ENCODE measurements at regions not wholly inside any gene's neighbourhood (a gene's known extent, or its start where the extent isn't known, plus 50 kb on each side); places are given as distances from the start of the nearest gene placed in this dataset.

GRCh38 chr5:98690002-98690401, 83.5 kb upstream of the RGMB start:
- H3K79me2 ChIP-seq (ENCODE audit: insufficient read depth), result no peaks in the 10 kb centered on the region
- DNase-seq, result no peak
- no peaks in the 10 kb centered on the region for H4K20me1 ChIP-seq (ENCODE audit: insufficient read depth)
- in situ Hi-C loops (cut with MboI), result no loop called here
- no peaks in the 10 kb centered on the region for H3K9me2 ChIP-seq (ENCODE audit: insufficient read depth)
- no peak overlapping the region for H3K4me2 ChIP-seq (ENCODE audit: unreplicated experiment)
- no peak overlapping the region for H2AFZ ChIP-seq
- TF ChIP-seq EZH2phosphoT487 (IDR thresholded peaks at IDR 0.05; ENCODE audit: insufficient read depth, low read depth) (no peak), EZH2 (IDR thresholded peaks at IDR 0.05; ENCODE audit: insufficient read depth, poor library complexity, severe bottlenecking) (no peak)
- H3K27me3 ChIP-seq (replicated peaks; ENCODE audit: insufficient read depth), result no peaks in the 10 kb centered on the region
- no peaks in the 10 kb centered on the region for H3K4me1 ChIP-seq (ENCODE audit: insufficient read depth)
- H3K9me3 ChIP-seq (ENCODE audit: low read depth), result no peaks in the 10 kb centered on the region
- H3K27ac ChIP-seq, result no peak overlapping the region
- no peaks in the 10 kb centered on the region for H3F3A ChIP-seq (ENCODE audit: insufficient read depth)
- H3K4me3 ChIP-seq, result no peak overlapping the region
- no peak overlapping the region for H3K9ac ChIP-seq
- no peaks in the 10 kb centered on the region for H3K36me3 ChIP-seq (ENCODE audit: low read depth)

GRCh38 chr5:98694902-98695301, 78.6 kb upstream of the RGMB start:
- no peak overlapping the region for H3K27ac ChIP-seq
- in situ Hi-C loops (cut with MboI), result no loop called here
- no peak overlapping the region for H3K9ac ChIP-seq
- no peaks in the 10 kb centered on the region for H3K4me1 ChIP-seq (ENCODE audit: insufficient read depth)
- H3F3A ChIP-seq (ENCODE audit: insufficient read depth), result no peaks in the 10 kb centered on the region
- 79 to 82% methylated on average over 1 of the region's 1 CpG for WGBS, 2 experiments (ENCODE audit: low coverage in 1 of 2, low lambda C conversion rate in 2 of 2, missing lambda C conversion rate in 2 of 2)
- H3K9me3 ChIP-seq (ENCODE audit: low read depth), result no peaks in the 10 kb centered on the region
- no peaks in the 10 kb centered on the region for H3K79me2 ChIP-seq (ENCODE audit: insufficient read depth)
- no peak overlapping the region for H3K4me3 ChIP-seq
- DNase-seq, result no peak
- no peak overlapping the region for H3K4me2 ChIP-seq (ENCODE audit: unreplicated experiment)
- H3K9me2 ChIP-seq (ENCODE audit: insufficient read depth), result no peaks in the 10 kb centered on the region
- H2AFZ ChIP-seq, result no peak overlapping the region
- no peaks in the 10 kb centered on the region for H3K36me3 ChIP-seq (ENCODE audit: low read depth)
- no peaks in the 10 kb centered on the region for H3K27me3 ChIP-seq (replicated peaks; ENCODE audit: insufficient read depth)
- TF ChIP-seq EZH2phosphoT487 (IDR thresholded peaks at IDR 0.05; ENCODE audit: insufficient read depth, low read depth), result no peak
- TF ChIP-seq EZH2 (IDR thresholded peaks at IDR 0.05; ENCODE audit: insufficient read depth, poor library complexity, severe bottlenecking), result no peak
- no peaks in the 10 kb centered on the region for H4K20me1 ChIP-seq (ENCODE audit: insufficient read depth)

DNA sequence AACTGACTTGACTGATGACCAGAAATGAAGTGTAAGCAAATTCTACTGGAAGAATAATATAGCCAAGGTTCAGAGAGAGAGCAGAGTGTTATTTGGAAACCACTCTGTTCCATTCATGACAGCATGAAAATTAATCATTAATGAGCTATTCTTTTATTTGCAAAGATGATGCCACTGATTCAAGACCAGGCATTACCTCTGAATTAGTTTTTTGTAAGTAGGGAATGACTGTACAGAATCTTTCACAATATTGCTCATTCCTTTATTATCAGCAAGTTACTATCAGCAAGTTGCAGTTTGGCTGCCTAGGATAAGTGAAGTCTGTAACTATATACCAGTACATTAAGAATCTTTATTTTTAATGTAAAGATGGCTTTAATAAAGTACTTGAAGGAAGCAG, 75.1 kb upstream of the RGMB start:
- Histone ChIP-seq H3K4me2 (ENCODE audit: unreplicated experiment) (no peak overlapping the region), H3K36me3 (ENCODE audit: low read depth) (no peaks in the 10 kb centered on the region), H3F3A (ENCODE audit: insufficient read depth) (no peaks in the 10 kb centered on the region), H3K9me2 (ENCODE audit: insufficient read depth) (no peaks in the 10 kb centered on the region), H3K27me3 (replicated peaks; ENCODE audit: insufficient read depth) (no peaks in the 10 kb centered on the region), H4K20me1 (ENCODE audit: insufficient read depth) (no peaks in the 10 kb centered on the region), H2AFZ (no peak overlapping the region), H3K4me1 (ENCODE audit: insufficient read depth) (no peaks in the 10 kb centered on the region), H3K79me2 (ENCODE audit: insufficient read depth) (no peaks in the 10 kb centered on the region), H3K9ac (no peak overlapping the region), H3K4me3 (no peak overlapping the region), H3K9me3 (ENCODE audit: low read depth) (no peaks in the 10 kb centered on the region), H3K27ac (no peak overlapping the region)
- TF ChIP-seq EZH2phosphoT487 (IDR thresholded peaks at IDR 0.05; ENCODE audit: insufficient read depth, low read depth) (no peak), EZH2 (IDR thresholded peaks at IDR 0.05; ENCODE audit: insufficient read depth, poor library complexity, severe bottlenecking) (no peak)
- in situ Hi-C loops (cut with MboI), result no loop called here
- peak; percentile 27 for DNase-seq

DNA sequence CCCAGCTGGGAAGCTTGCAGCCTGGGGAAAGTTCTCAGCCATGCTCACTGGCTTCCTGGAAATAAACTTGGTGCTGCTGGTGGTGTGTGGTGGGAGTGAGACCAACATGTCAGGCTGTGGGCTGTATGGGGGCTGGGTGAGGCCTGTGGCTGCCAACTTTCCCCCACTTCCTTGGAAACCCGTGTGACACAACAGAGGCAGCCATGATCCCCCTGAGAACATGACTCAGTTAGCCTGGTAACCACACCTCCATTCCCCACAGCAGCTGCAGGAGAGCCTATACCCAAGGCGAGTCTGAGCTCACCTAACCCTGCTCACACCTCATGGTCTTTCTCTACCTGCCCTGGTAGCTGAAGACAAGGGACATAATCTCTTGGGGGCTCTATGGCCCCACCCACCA, 72.7 kb upstream of the RGMB start:
- H3K4me2 ChIP-seq (ENCODE audit: unreplicated experiment), result no peak overlapping the region
- no peaks in the 10 kb centered on the region for H3K9me3 ChIP-seq (ENCODE audit: low read depth)
- TF ChIP-seq EZH2 (IDR thresholded peaks at IDR 0.05; ENCODE audit: insufficient read depth, poor library complexity, severe bottlenecking), result no peak
- no peak for TF ChIP-seq EZH2phosphoT487 (IDR thresholded peaks at IDR 0.05; ENCODE audit: insufficient read depth, low read depth)
- H3K4me3 ChIP-seq, result no peak overlapping the region
- H3K4me1 ChIP-seq (ENCODE audit: insufficient read depth), result peaks cover 5% of the 10 kb centered on the region; the same call in 1 of the 2 replicates
- in situ Hi-C loops (cut with MboI), result no loop called here
- H3K27me3 ChIP-seq (replicated peaks; ENCODE audit: insufficient read depth), result no peaks in the 10 kb centered on the region
- H2AFZ ChIP-seq, result peak overlapping the region; percentile 41; the same call in 1 of the 2 replicates
- no peaks in the 10 kb centered on the region for H3K9me2 ChIP-seq (ENCODE audit: insufficient read depth)
- H3K9ac ChIP-seq, result no peak overlapping the region
- H3F3A ChIP-seq (ENCODE audit: insufficient read depth), result no peaks in the 10 kb centered on the region
- DNase-seq, result peak; percentile 32
- H3K36me3 ChIP-seq (ENCODE audit: low read depth), result no peaks in the 10 kb centered on the region
- 68 to 70% methylated on average over 2 of the region's 2 CpGs for WGBS, 2 experiments (ENCODE audit: low coverage in 1 of 2, low lambda C conversion rate in 2 of 2, missing lambda C conversion rate in 2 of 2)
- no peaks in the 10 kb centered on the region for H3K79me2 ChIP-seq (ENCODE audit: insufficient read depth)
- no peak overlapping the region for H3K27ac ChIP-seq
- H4K20me1 ChIP-seq (ENCODE audit: insufficient read depth), result no peaks in the 10 kb centered on the region

GRCh38 chr5:98705841-98706240, 67.6 kb upstream of the RGMB start:
- WGBS, 2 experiments (ENCODE audit: low coverage in 1 of 2, low lambda C conversion rate in 2 of 2, missing lambda C conversion rate in 2 of 2), result 40 to 49% methylated on average over 2 of the region's 2 CpGs
- Histone ChIP-seq H3K27ac (no peak overlapping the region), H3K9me2 (ENCODE audit: insufficient read depth) (no peaks in the 10 kb centered on the region), H3K27me3 (replicated peaks; ENCODE audit: insufficient read depth) (no peaks in the 10 kb centered on the region), H3K9me3 (ENCODE audit: low read depth) (no peaks in the 10 kb centered on the region), H3K9ac (no peak overlapping the region), H3K4me3 (no peak overlapping the region), H3K36me3 (ENCODE audit: low read depth) (no peaks in the 10 kb centered on the region), H4K20me1 (ENCODE audit: insufficient read depth) (no peaks in the 10 kb centered on the region), H3K4me1 (ENCODE audit: insufficient read depth) (peaks cover 5% of the 10 kb centered on the region; the same call in 1 of the 2 replicates), H3K79me2 (ENCODE audit: insufficient read depth) (no peaks in the 10 kb centered on the region), H3F3A (ENCODE audit: insufficient read depth) (no peaks in the 10 kb centered on the region), H2AFZ (no peak overlapping the region), H3K4me2 (ENCODE audit: unreplicated experiment) (no peak overlapping the region)
- in situ Hi-C loops (cut with MboI), result no loop called here
- peak; percentile 23 for DNase-seq
- TF ChIP-seq EZH2phosphoT487 (IDR thresholded peaks at IDR 0.05; ENCODE audit: insufficient read depth, low read depth) (no peak), EZH2 (IDR thresholded peaks at IDR 0.05; ENCODE audit: insufficient read depth, poor library complexity, severe bottlenecking) (no peak)

All from GM23248 (cell line).